AG08396 (cell line): ENCODE measurements at regions not wholly inside any gene's neighbourhood (a gene's known extent, or its start where the extent isn't known, plus 50 kb on each side); places are given as distances from the start of the nearest gene placed in this dataset.
A peak's percentile ranks its signal among the peaks of the same experiment; 100 is the strongest.

ENCODE experiments used
- DNase-seq: peaks from one replicate; pipeline ENCODE4 v3.0.0; 2012; ENCODE audit warnings: low spot score, mixed read lengths

DNA sequence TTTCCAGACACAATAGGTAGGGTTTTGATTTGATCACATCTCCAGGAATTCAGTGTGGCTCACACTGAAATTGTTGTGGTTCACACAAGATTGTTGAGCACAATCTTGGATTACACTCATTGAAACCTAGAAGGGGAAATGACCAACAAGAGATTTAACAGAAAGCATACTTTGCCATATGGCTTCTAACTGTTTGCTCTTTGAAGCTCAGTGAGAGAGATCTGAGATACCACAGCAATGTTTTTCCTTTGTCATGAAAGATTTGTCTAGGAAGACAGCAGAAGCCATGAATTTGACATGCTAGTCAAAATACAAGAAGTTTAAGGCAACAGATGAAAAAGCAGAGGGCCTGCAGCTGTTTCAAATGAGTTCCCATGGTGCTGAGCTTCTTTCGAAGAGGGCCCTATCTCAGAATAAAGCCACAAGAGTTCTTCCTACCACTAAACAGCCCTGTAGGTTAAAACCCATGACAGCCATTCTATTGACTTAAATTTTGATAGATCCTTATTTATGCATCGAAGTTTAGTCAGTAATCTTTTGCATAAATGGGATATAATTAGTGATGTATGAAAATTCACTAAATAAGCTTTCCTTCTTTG lies 650.4 kb downstream of the LTN1 start:
- no peak for DNase-seq

GRCh38 chr21:28339403-28339802 lies 653.3 kb downstream of the LTN1 start:
- no peak for DNase-seq

GRCh38 chr21:28338701-28339305 lies 653.9 kb downstream of the LTN1 start:
- no peak for DNase-seq

- no peak for DNase-seq
Measured at GRCh38 chr21:28337315-28337714, 655.4 kb downstream of the LTN1 start.

DNA sequence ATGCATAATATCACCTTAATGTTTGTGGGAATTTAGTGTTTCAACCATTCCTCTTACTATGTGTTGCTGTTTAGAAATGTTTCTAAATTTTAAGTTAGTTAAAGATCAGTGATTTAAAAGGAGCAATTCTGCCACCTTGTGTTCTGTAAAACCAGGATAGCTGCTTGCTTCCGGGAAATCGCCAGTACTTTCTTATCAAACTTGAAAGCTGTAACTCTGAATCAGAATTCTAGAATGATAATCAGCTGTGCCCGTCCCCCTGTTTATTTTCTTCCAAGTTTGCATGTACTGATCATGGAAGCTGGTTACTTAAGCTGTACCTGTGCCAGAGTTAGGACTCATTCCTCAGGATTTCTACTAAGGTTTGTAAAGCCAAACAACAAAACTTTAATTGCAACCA lies 656.4 kb downstream of the LTN1 start:
- DNase-seq, result peak; percentile 48

DNA sequence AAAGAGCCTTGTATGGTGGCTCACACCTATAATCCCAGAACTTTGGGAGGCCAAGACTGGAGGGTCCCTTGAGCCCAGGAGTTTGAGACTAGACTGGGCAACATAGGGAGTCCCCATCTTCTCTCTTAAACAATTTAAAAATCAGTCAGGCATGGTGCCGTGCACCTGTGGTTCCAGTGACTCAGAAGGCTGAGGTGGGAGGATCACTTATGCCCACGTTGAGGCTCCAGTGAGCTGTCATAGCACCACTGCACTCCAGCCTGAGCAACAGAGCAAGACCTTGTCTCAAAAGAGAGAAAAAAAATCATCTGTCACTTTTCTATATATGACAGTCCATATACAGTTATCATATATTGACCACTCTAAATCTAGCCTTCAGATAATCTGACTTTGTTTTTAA lies 658.3 kb downstream of the LTN1 start:
- no peak for DNase-seq

GRCh38 chr21:28333578-28334075 lies 659.0 kb downstream of the LTN1 start:
- peak; percentile 14 for DNase-seq

GRCh38 chr21:28332796-28333195 lies 659.9 kb downstream of the LTN1 start:
- no peak for DNase-seq

DNA sequence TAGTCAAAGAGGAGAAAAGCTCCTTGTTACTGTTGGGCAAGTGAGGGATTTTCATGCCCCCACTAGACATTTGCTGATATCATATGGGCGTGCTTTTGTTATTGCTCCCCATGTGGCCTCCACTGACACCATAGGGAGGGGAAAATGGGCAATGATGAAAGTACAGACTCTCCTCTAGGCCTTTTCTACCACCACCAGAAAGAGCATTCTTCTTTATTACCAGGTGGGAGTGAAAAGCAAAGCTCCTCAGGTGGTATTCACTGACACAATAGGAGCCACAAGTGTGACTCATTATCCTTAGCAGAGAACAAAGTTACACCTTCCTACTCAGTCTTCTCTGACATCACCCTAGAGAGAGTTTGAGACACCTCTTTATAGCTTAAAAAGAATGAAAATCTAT lies 667.1 kb downstream of the LTN1 start:
- no peak for DNase-seq

- DNase-seq, result no peak
Measured at GRCh38 chr21:28324690-28325089, 668.0 kb downstream of the LTN1 start.

- no peak for DNase-seq
Measured at GRCh38 chr21:28317177-28317950, 675.3 kb downstream of the LTN1 start.

GRCh38 chr21:28311411-28312190 lies 681.1 kb downstream of the LTN1 start:
- no peak for DNase-seq

DNA sequence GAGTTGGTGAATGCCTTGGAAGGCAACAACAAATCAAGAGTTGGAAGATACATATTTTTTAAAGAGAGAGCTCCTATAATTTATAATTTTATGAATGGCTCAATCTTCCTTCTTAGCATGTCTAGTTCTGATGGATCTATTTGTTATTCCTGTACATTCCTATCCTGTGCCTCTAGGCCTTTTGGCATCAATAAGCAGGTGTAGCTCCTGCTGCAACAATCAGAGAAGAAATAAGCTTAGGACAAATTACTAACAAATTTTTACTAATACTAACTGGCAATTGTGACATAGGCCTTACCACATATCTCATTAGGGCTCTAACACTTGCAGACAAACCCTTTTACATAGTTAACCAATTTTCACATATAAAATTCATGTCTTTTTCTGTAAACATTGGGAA lies 682.0 kb downstream of the LTN1 start:
- no peak for DNase-seq

DNA sequence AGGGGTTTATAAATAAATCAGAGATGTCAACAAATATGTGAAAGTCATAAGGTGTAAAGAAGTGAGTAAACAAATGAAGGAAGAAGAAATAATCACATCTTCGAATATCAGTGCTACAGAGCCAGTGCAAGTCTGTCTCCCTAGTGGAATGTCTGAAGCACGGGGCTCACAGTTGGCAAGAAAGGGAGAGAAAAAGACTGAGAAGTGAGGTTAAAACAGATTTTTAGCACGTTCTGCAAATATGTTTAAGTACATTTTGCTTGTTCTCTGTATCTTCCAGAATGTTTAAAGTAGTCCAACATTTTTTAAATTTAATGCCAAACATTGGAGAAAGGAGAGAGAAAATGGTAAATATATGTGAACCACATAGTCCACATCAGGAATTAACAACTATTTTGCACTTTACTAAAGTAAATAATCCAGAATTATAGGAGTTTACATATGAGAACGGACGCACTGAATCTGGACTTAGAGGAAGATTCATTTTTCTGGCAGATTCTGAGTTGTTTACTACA lies 682.4 kb downstream of the LTN1 start:
- DNase-seq, result no peak

GRCh38 chr21:28309596-28309995 lies 683.1 kb downstream of the LTN1 start:
- DNase-seq, result no peak

- peak; percentile 22 for DNase-seq
Measured at GRCh38 chr21:28308516-28308915, 684.2 kb downstream of the LTN1 start.

GRCh38 chr21:28299946-28300345 lies 692.7 kb downstream of the LTN1 start:
- no peak for DNase-seq

GRCh38 chr21:28298251-28298672 lies 694.4 kb downstream of the LTN1 start:
- peak; percentile 12 for DNase-seq

- no peak for DNase-seq
Measured at GRCh38 chr21:28294051-28294450, 698.6 kb downstream of the LTN1 start.

DNA sequence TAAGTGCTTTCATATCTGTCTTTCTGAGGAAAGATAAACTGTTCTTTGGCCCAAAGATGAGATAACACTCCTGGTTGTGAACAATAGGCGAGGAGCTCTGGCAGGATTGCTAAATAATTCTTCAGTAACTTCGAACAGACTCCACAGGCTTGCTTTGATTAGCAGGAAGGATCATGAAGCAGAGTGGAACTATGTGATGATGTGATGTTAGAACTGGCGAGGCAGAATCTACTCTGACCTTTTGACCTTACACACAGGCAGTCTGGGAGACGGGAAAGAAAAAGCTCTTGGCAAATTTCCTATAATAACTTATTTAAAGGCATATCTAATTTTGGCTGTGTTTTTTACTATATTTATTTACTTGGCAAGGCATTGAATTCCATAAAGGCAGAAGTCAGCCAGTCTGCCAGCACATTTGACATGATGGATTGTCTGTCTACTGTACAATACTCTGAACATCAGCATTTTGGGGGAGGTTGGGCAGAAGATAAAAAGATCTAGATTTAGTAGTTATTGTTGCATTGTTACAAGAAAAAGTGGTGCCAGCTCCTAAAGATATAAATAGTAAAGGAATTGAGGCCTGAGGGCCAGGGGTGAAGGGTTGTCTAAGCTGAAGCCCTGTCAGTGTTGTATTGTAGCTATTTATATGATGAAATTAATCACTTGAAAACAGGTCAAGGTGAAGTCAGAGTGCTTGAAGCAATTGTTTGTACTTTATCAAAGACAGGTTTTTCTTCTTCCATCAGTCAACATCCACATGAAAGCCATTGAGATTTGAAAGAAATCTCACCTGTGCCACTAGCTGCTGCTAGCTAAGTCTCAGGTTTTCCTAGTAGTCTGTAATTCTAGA lies 708.8 kb downstream of the LTN1 start:
- peak; percentile 38 for DNase-seq

GRCh38 chr21:28282833-28283232 lies 709.8 kb downstream of the LTN1 start:
- no peak for DNase-seq
